ENCODE measurements at regions not wholly inside any gene's neighbourhood (a gene's known extent, or its start where the extent isn't known, plus 50 kb on each side); places are given as distances from the start of the nearest gene placed in this dataset.

GRCh38 chr17:71849783-71850768, 270.7 kb upstream of the SOX9 start:
- TF ChIP-seq TCF7L2 (IDR thresholded peaks at IDR 0.05; ENCODE audit: low read depth, low read length) (no peak), POLR2AphosphoS5 (IDR thresholded peaks at IDR 0.05; ENCODE audit: low read depth, low read length) (no peak), REST (IDR thresholded peaks at IDR 0.05; ENCODE audit: insufficient read depth in 1 of 2, low read depth in 2 of 2, low read length in 1 of 2) (no peak), SIN3A (IDR thresholded peaks at IDR 0.05; ENCODE audit: borderline replicate concordance, insufficient read depth, low read depth, low read length) (no peak)
- TF ChIP-seq, protein P1, sequence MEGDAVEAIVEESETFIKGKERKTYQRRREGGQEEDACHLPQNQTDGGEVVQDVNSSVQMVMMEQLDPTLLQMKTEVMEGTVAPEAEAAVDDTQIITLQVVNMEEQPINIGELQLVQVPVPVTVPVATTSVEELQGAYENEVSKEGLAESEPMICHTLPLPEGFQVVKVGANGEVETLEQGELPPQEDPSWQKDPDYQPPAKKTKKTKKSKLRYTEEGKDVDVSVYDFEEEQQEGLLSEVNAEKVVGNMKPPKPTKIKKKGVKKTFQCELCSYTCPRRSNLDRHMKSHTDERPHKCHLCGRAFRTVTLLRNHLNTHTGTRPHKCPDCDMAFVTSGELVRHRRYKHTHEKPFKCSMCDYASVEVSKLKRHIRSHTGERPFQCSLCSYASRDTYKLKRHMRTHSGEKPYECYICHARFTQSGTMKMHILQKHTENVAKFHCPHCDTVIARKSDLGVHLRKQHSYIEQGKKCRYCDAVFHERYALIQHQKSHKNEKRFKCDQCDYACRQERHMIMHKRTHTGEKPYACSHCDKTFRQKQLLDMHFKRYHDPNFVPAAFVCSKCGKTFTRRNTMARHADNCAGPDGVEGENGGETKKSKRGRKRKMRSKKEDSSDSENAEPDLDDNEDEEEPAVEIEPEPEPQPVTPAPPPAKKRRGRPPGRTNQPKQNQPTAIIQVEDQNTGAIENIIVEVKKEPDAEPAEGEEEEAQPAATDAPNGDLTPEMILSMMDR (IDR thresholded peaks at IDR 0.05), result no peak

All from Panc1 (cell line).